ENCODE measurements at regions not wholly inside any gene's neighbourhood (a gene's known extent, or its start where the extent isn't known, plus 50 kb on each side); places are given as distances from the start of the nearest gene placed in this dataset.

GRCh38 chr3:177308286-177308685, 111.0 kb upstream of the TBL1XR1 start:
- no peak for TF ChIP-seq EZH2 (IDR thresholded peaks at IDR 0.05)
- TF ChIP-seq POLR2AphosphoS5 (IDR thresholded peaks at IDR 0.05; ENCODE audit: borderline replicate concordance, low read depth, low read length) = no peak
- TF ChIP-seq FOXP2 (optimal IDR thresholded peaks at IDR 0.05; ENCODE audit: control extremely low read depth, extremely low read length, insufficient read depth) = no peak

Measured in SK-N-MC (cell line).